Ishikawa (cell line): ENCODE measurements at regions not wholly inside any gene's neighbourhood (a gene's known extent, or its start where the extent isn't known, plus 50 kb on each side); places are given as distances from the start of the nearest gene placed in this dataset.

ENCODE experiments used
- CEBPB ChIP-seq: IDR thresholded peaks from 2 replicates; pipeline ENCODE4 v1.6.1; 2012
- CREB1 ChIP-seq: IDR thresholded peaks from 2 replicates; pipeline ENCODE4 v1.6.1; 2012; ENCODE audit warnings: low read depth
- EGR1 ChIP-seq: IDR thresholded peaks from 2 replicates; pipeline ENCODE4 v1.6.1; 2012
- EP300 ChIP-seq: IDR thresholded peaks from 2 replicates; pipeline ENCODE4 v1.6.1; 2012; ENCODE audit warnings: borderline replicate concordance
- FOXM1 ChIP-seq: IDR thresholded peaks from 2 replicates; pipeline ENCODE4 v1.6.1; 2012; ENCODE audit warnings: low read depth, borderline replicate concordance
- NFIC ChIP-seq: IDR thresholded peaks from 2 replicates; pipeline ENCODE4 v1.6.1; 2012
- RAD21 ChIP-seq: IDR thresholded peaks from 2 replicates; pipeline ENCODE4 v1.6.1; 2012; ENCODE audit warnings: low read depth
- TAF1 ChIP-seq: IDR thresholded peaks from 2 replicates; pipeline ENCODE4 v1.6.1; 2012; ENCODE audit warnings: low read depth, mild to moderate bottlenecking
- TCF12 ChIP-seq: IDR thresholded peaks from 2 replicates; pipeline ENCODE4 v1.6.1; 2012; ENCODE audit warnings: low read depth
- TEAD4 ChIP-seq: IDR thresholded peaks from 2 replicates; pipeline ENCODE4 v1.6.1; 2012
- YY1 ChIP-seq: IDR thresholded peaks from 2 replicates; pipeline ENCODE4 v1.6.1; 2012; ENCODE audit warnings: low read depth
- ZBTB7A ChIP-seq: IDR thresholded peaks from 2 replicates; pipeline ENCODE4 v1.6.1; 2012; ENCODE audit warnings: low read depth
- TF ChIP-seq, protein P1 (sequence below): IDR thresholded peaks from 2 replicates; pipeline ENCODE4 v1.6.1; 2012
- TF ChIP-seq, protein P2 (sequence below): IDR thresholded peaks from 2 replicates; pipeline ENCODE4 v1.6.1; 2012; ENCODE audit warnings: low read depth, mild to moderate bottlenecking
- TF ChIP-seq, protein P3 (sequence below): IDR thresholded peaks from 2 replicates; pipeline ENCODE4 v1.6.1; 2012

DNA sequence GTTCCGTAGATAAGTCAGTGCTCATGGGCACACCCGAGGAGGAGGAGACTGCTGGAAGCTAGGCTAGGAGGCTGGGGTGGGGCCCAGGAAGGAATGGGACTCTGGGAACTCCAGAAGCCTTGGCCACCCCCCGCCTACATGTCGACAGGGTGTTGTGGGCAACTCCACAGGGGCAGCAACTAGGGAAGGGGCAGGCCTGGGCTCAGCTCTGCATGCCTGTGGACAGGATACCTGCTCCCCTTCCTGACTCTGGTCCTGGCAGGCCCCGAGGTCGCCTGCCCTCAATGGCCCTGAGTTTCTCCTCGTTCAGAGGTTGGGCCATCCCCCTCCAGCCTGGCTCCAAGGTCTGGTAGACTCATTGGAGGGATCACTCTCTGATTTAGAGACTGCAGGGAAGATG lies 138.9 kb upstream of the LINGO1 start:
- TF ChIP-seq CREB1 (no peak), TEAD4 (no peak), YY1 (no peak), TAF1 (no peak), EP300 (no peak), ZBTB7A (no peak), NFIC (no peak), CEBPB (no peak), TCF12 (no peak), RAD21 (no peak), EGR1 (no peak)
- TF ChIP-seq, protein P1, sequence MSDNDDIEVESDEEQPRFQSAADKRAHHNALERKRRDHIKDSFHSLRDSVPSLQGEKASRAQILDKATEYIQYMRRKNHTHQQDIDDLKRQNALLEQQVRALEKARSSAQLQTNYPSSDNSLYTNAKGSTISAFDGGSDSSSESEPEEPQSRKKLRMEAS = no peak
- TF ChIP-seq, protein P2, sequence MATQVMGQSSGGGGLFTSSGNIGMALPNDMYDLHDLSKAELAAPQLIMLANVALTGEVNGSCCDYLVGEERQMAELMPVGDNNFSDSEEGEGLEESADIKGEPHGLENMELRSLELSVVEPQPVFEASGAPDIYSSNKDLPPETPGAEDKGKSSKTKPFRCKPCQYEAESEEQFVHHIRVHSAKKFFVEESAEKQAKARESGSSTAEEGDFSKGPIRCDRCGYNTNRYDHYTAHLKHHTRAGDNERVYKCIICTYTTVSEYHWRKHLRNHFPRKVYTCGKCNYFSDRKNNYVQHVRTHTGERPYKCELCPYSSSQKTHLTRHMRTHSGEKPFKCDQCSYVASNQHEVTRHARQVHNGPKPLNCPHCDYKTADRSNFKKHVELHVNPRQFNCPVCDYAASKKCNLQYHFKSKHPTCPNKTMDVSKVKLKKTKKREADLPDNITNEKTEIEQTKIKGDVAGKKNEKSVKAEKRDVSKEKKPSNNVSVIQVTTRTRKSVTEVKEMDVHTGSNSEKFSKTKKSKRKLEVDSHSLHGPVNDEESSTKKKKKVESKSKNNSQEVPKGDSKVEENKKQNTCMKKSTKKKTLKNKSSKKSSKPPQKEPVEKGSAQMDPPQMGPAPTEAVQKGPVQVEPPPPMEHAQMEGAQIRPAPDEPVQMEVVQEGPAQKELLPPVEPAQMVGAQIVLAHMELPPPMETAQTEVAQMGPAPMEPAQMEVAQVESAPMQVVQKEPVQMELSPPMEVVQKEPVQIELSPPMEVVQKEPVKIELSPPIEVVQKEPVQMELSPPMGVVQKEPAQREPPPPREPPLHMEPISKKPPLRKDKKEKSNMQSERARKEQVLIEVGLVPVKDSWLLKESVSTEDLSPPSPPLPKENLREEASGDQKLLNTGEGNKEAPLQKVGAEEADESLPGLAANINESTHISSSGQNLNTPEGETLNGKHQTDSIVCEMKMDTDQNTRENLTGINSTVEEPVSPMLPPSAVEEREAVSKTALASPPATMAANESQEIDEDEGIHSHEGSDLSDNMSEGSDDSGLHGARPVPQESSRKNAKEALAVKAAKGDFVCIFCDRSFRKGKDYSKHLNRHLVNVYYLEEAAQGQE = no peak
- TF ChIP-seq, protein P3, sequence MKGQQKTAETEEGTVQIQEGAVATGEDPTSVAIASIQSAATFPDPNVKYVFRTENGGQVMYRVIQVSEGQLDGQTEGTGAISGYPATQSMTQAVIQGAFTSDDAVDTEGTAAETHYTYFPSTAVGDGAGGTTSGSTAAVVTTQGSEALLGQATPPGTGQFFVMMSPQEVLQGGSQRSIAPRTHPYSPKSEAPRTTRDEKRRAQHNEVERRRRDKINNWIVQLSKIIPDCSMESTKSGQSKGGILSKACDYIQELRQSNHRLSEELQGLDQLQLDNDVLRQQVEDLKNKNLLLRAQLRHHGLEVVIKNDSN = no peak

DNA sequence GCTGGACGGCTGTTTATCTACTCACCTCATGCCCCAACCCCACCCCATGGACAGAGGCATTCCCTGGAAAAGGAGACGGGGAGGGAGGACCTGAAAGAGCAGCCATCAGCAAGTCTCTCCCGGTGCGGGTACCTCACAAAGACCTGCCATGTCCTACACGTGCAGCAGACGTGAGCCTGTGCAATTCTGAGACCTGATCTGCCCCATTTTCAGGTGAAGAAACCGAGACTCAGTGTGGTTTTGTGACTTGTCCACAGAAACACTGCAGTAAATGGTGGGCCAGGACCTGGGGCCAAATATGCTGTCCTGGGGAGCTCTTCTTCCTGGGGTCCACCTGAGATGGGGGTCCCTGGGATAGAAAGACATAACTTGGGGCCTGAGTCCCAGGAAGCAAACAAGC lies 137.0 kb upstream of the LINGO1 start:
- TF ChIP-seq TEAD4 (no peak), RAD21 (no peak), NFIC (no peak), TCF12 (no peak), ZBTB7A (no peak), EP300 (no peak), FOXM1 (no peak), EGR1 (no peak)
- TF ChIP-seq, protein P1 = no peak
- TF ChIP-seq, protein P3 = no peak
- TF ChIP-seq, protein P2 = no peak

DNA sequence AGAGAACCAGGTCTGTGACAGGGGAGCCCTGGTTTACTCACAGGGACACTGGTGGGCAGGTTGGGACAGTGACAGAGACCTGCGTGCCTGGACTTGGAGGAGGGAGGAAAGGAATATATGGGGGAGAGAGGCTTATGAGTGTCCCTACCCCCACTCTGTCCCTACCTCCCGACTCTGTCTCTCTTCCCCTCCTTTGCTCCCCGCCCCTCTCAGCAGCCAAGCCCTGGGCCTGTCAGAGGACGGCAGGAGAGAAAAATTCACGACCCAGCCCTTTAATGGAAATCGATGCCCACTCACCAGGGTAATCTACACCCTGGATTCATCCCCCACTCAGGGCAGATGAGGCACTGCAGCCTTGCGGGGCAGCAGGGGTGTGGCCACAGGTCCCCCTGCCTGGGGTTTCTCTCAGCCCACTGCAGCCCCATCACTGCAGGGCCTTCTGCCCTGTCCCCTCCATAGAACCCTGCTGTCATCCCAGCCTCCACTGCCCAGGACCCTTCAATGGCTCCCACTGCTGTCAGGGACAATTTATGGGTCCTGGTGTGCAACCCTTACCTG lies 135.9 kb upstream of the LINGO1 start:
- TF ChIP-seq ZBTB7A (no peak), EGR1 (no peak), YY1 (no peak), RAD21 (no peak)
- TF ChIP-seq, protein P2 = no peak
- TF ChIP-seq, protein P1 = no peak

DNA sequence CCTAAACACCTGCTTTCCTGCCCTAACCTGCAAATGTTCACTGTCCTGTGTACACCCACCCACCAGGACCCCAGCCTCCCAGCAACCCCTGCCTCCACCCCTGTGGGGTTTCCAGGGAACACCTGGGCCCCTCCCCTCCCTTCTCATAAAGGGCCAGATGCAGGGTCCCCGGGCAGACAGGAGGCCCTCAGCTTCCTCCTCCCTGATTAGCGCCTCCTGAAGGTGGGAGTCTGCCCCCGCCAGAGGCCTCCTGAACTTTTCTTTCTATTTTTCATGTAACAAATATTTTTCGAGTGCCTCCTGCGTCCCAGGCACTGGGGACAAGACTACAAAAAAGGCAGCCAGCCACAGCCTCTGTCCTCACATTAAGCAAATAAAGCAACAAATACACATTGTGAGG lies 135.4 kb upstream of the LINGO1 start:
- TF ChIP-seq TAF1 (no peak), FOXM1 (no peak), ZBTB7A (no peak), EP300 (no peak), EGR1 (no peak), CEBPB (no peak), CREB1 (no peak), NFIC (no peak), RAD21 (no peak), TEAD4 (no peak), TCF12 (no peak), YY1 (no peak)
- TF ChIP-seq, protein P2 = no peak
- TF ChIP-seq, protein P3 = no peak
- TF ChIP-seq, protein P1 = no peak
